AG10803 (cell line): ENCODE measurements at regions not wholly inside any gene's neighbourhood (a gene's known extent, or its start where the extent isn't known, plus 50 kb on each side); places are given as distances from the start of the nearest gene placed in this dataset.

Experiments
- DNase-seq: peaks from one replicate; pipeline ENCODE4 v3.0.0; 2010; ENCODE audit warnings: low read depth
- H3K4me3 ChIP-seq: 2 replicates; pipeline ENCODE4 v1.5.1; 2011; ENCODE audit warnings: mild to moderate bottlenecking, low read length, control low read depth
- CTCF ChIP-seq: conservative IDR thresholded peaks from 2 replicates; pipeline ENCODE4 v1.5.1; 2011; ENCODE audit warnings: mild to moderate bottlenecking, low read length, control low read depth, inconsistent platforms

DNA sequence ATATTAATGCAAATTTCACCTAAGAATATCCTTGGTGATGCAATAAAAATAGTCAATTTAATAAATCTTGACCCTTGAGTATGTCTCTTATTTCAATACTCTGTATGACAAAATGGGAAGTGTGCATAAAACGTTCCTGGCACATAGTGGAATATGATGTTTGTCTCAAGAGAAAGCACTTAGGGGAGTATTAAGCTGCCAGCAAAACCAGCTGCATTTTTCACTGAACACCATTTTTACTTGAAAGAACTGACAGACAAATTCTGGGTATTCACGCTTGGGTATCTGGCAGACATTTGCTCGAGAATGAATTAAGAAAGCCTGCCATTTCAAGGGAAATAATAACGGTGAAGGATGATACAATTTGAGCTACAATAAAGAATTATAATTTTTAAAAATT is 364.8 kb downstream of the SOX9 start:
- TF ChIP-seq CTCF, result no peak
- DNase-seq, result no peak

GRCh38 chr17:72486806-72487205 is 366.0 kb downstream of the SOX9 start:
- no peak overlapping the region for H3K4me3 ChIP-seq
- no peak for TF ChIP-seq CTCF
- DNase-seq, result no peak

More for the DNA sequence above, 364.8 kb downstream of the SOX9 start:
- no peak overlapping the region for H3K4me3 ChIP-seq

GRCh38 chr17:72487731-72488494 is 367.1 kb downstream of the SOX9 start:
- no peak for DNase-seq
- no peak for TF ChIP-seq CTCF
- H3K4me3 ChIP-seq, result no peak overlapping the region

DNA sequence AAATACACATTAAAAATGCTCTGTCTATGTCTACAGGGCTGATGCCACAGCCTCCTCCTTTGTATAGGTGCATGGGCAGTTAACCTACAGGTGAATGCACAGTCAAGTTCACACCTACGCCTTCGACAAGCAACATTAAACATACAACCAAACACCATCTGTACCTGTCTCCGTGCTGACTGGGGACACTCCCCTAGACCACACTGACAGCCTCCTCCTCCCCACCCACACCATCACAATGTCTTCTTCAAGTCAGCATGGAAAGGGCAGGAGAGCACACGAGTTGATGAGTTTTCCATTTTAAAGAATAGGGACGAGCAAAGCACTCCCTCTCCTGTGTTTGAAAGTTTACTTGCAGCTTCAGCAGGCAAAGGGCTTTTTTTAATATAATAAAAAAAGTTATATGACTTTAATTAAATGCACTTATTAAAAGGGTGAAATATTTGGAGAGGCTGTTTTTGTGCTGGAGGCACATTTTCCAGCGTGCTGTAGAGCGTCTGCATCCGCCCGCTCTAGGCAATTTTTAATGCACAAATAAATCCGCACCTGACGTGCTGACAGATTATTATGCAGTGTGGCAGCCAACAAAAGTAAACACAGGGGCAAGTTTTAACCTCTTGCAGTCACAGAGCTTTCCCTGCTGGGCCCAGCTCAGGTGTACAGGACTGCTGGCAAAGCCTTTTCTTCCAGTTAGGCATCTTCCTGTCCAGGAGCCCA is 367.9 kb downstream of the SOX9 start:
- H3K4me3 ChIP-seq, result no peak overlapping the region
- no peak for DNase-seq
- no peak for TF ChIP-seq CTCF

GRCh38 chr17:72489272-72489641 is 368.4 kb downstream of the SOX9 start:
- no peak for TF ChIP-seq CTCF
- no peak overlapping the region for H3K4me3 ChIP-seq
- DNase-seq, result no peak

GRCh38 chr17:72491102-72491501 is 370.3 kb downstream of the SOX9 start:
- no peak overlapping the region for H3K4me3 ChIP-seq

More at GRCh38 chr17:72491102-72491501, 370.3 kb downstream of the SOX9 start:
- no peak for DNase-seq
- no peak for TF ChIP-seq CTCF
